BLaER1 treated with 17β-estradiol and CSF1 and Interleukin-3, amounts not matched to agents 10 nM and 100 nM (cell line): ENCODE measurements at regions not wholly inside any gene's neighbourhood (a gene's known extent, or its start where the extent isn't known, plus 50 kb on each side); places are given as distances from the start of the nearest gene placed in this dataset.

Source experiments
- H3K27ac ChIP-seq, 11 experiments: shearing (Covaris generic); formaldehyde crosslinking; 2 replicates each; pipeline ENCODE4 v1.8.1; 2022
- H3K27me3 ChIP-seq, 11 experiments: shearing (Covaris generic); formaldehyde crosslinking; 2 replicates each; pipeline ENCODE4 v1.8.1; 2022
- H3K36me3 ChIP-seq, 11 experiments: shearing (Covaris generic); formaldehyde crosslinking; 2 replicates each; pipeline ENCODE4 v1.8.1; 2022
- H3K4me1 ChIP-seq, 10 experiments: shearing (Covaris generic); formaldehyde crosslinking; 2 replicates each; pipeline ENCODE4 v1.8.1; 2022
- H3K4me2 ChIP-seq, 11 experiments: shearing (Covaris generic); formaldehyde crosslinking; 2 replicates each; pipeline ENCODE4 v1.8.1; 2022
- H3K4me3 ChIP-seq, 10 experiments: shearing (Covaris generic); formaldehyde crosslinking; 2 replicates each; pipeline ENCODE4 v1.8.1; 2022
- H3K9ac ChIP-seq, 11 experiments: shearing (Covaris generic); formaldehyde crosslinking; 2 replicates each; pipeline ENCODE4 v1.8.1; 2022
- H3K9me3 ChIP-seq, 11 experiments: shearing (Covaris generic); formaldehyde crosslinking; replicated peaks in 1 of 11; 2 replicates each; pipeline ENCODE4 v1.8.1; 2022
- H4K20me1 ChIP-seq, 11 experiments: shearing (Covaris generic); formaldehyde crosslinking; 2 replicates each; pipeline ENCODE4 v1.8.1; 2022
- Cebpa-rat ChIP-seq, 11 experiments: shearing (Covaris generic); IDR thresholded peaks; 2 replicates each; pipeline ENCODE4 v1.8.1; 2022

DNA sequence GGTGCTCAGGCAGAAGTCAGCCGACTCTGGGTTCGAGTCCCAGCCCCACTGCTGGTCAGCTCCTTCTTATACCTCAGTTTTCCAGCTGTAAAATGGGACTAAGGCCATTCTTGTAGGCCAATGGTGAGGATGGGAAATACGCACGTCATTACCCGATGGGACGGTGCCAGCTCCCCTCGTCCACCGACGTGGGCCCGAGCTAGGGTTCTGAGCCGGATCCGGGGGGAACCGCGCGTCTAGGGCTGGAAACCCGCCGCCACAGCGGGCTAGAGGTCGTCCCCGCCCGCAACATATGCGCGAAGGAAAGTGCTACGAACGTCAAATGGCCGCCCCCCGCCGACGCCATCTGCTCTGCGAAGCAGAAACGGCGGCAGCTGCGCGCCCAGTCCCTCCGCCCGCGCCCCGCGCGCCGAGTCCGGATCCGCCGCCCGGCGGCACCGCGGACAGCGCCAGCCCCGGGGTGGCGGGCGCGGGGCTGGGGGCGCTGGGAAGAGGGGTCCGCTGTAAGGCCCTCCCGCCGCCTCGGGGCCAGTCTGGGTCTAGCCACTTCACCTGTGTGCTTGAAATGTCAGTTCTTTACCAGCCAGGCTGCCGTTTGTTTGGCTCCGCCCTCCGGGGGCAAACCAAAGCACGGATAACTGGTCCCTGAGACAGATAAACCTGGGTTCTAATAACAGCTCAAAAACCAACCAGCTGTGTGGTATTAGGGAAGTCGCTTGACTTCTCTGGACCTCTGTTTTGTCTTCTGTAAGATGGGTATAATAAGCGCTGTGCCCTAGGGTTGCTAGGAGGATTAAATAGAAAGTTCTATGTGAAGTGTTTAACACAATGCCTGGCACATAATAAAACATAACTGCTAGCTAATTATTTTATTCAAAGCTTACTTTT is 103.5 kb upstream of the RCN1 start:
- no peak overlapping the region for H3K4me3 ChIP-seq
- no peak for TF ChIP-seq Cebpa-rat (IDR thresholded peaks at IDR 0.05)
- H3K9ac ChIP-seq, result no peak overlapping the region
- H3K9me3 ChIP-seq, result peaks cover 0 to 10% (median 7%) of the 10 kb centered on the region in 11 experiments; a peak in 11 of 22 replicates
- H3K4me1 ChIP-seq, result no peaks in the 10 kb centered on the region
- H3K27me3 ChIP-seq, result no peaks in the 10 kb centered on the region
- no peak overlapping the region for H3K27ac ChIP-seq
- H3K36me3 ChIP-seq, result no peaks in the 10 kb centered on the region
- H3K4me2 ChIP-seq, result no peak overlapping the region
- no peaks in the 10 kb centered on the region for H4K20me1 ChIP-seq

DNA sequence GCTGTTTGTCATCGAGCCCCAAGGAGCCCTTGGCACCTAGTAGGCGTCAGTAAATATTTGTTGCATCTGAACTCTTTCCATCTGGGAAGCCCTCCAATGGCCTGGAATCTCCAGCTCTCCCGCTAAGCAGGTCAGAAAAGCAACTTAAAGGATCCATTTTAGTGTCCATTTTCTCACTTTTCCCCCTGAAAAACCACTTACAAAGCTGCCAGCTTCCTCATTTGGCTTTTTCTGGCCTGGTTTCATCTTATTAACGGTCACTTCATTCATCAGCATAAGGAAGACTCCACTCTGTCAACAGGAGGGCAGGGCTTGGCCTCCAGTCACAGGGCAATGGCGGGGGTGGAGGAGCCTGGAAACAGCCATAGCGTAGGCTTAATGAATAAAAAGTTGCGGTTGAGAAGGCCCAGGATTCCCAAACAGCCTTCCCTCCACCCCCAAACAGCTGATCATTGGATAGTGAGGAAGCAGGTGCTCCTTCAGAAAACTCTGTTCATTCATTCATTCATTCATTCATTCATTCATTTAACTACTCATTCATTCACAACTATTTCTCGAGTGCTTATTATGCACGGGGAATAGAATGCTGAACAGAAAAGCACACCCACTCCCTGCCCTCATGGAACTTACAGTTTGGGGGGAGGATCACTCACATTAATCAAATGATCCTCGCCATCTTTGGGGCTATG is 104.5 kb upstream of the RCN1 start:
- Histone ChIP-seq H3K9me3 (peaks cover 0 to 10% (median 7%) of the 10 kb centered on the region in 11 experiments; a peak in 11 of 22 replicates), H3K27me3 (no peaks in the 10 kb centered on the region), H3K4me3 (no peak overlapping the region)

GRCh38 chr11:31981457-31981856 is 109.4 kb upstream of the RCN1 start:
- no peak overlapping the region for H3K9ac ChIP-seq
- no peak overlapping the region for H3K27ac ChIP-seq
- no peaks in the 10 kb centered on the region for H4K20me1 ChIP-seq
- no peaks in the 10 kb centered on the region for H3K9me3 ChIP-seq
- no peaks in the 10 kb centered on the region for H3K36me3 ChIP-seq
- no peak for TF ChIP-seq Cebpa-rat (IDR thresholded peaks at IDR 0.05)
- no peaks in the 10 kb centered on the region for H3K4me1 ChIP-seq
- H3K27me3 ChIP-seq, result peaks cover 0 to 7% (median 0%) of the 10 kb centered on the region in 11 experiments; a peak in 2 of 22 replicates
- no peak overlapping the region for H3K4me2 ChIP-seq
- no peak overlapping the region for H3K4me3 ChIP-seq

More for the DNA sequence above, 104.5 kb upstream of the RCN1 start:
- H3K9ac ChIP-seq, result no peak overlapping the region
- no peak overlapping the region for H3K4me2 ChIP-seq
- TF ChIP-seq Cebpa-rat (IDR thresholded peaks at IDR 0.05), result no peak
- no peaks in the 10 kb centered on the region for H3K4me1 ChIP-seq
- H3K36me3 ChIP-seq, result no peaks in the 10 kb centered on the region
- no peak overlapping the region for H3K27ac ChIP-seq
- no peaks in the 10 kb centered on the region for H4K20me1 ChIP-seq

- H3K4me3 ChIP-seq, result no peak overlapping the region
- no peaks in the 10 kb centered on the region for H3K36me3 ChIP-seq
- TF ChIP-seq Cebpa-rat (IDR thresholded peaks at IDR 0.05), result no peak
- no peaks in the 10 kb centered on the region for H4K20me1 ChIP-seq
- no peak overlapping the region for H3K27ac ChIP-seq
- no peaks in the 10 kb centered on the region for H3K4me1 ChIP-seq
- H3K4me2 ChIP-seq, result no peak overlapping the region
- H3K27me3 ChIP-seq, result peaks cover 0 to 7% (median 0%) of the 10 kb centered on the region in 11 experiments; a peak in 2 of 22 replicates
- no peak overlapping the region for H3K9ac ChIP-seq
- 0 out of 22 replicates have a peak, but pooled peaks cover 0 to 2% (median 0%) of the 10 kb centered on the region in 11 experiments for H3K9me3 ChIP-seq
Observed at GRCh38 chr11:31977343-31977742, 113.5 kb upstream of the RCN1 start.

DNA sequence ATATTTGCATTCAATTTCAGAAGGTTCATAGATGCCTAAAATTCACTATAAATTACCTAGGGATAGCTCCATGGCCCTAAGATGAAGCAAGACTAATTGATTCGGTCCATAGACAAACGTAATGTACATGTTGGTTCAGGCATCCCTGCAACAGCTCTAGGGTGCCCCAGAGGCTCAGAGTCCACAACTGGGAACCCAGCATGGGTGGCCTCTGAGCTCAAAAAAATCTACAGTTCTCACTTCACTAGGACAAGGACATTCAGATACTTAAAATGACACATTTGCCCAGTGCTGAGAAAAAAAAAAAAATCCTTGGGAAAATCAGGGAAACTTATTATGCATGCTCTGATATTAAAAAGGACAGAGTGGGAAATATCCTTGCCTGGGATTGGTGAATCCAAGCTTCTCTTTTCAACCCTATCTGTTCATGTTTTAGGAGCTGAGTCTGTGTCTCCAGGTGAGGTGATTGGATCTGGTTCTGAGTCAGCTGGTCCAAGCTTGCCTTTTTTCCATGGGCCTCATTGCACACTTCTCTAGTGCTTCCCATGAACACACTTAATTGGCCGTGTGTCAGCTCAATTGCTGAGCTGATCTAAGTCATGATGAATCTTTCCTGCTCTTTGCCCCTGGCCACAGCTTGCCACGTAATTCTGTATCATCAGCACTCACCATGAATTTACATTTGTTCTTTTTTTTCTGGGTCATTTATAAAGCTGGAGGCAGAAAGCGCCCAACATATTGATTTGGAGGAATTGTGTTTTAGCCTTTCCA is 116.3 kb upstream of the RCN1 start:
- no peak overlapping the region for H3K27ac ChIP-seq
- no peaks in the 10 kb centered on the region for H3K4me1 ChIP-seq
- H4K20me1 ChIP-seq, result no peaks in the 10 kb centered on the region
- H3K9ac ChIP-seq, result no peak overlapping the region
- H3K27me3 ChIP-seq, result peaks cover 0 to 7% (median 0%) of the 10 kb centered on the region in 11 experiments; a peak in 2 of 22 replicates
- H3K9me3 ChIP-seq, result peaks cover 0 to 17% (median 8%) of the 10 kb centered on the region in 11 experiments; a peak in 7 of 22 replicates
- no peak for TF ChIP-seq Cebpa-rat (IDR thresholded peaks at IDR 0.05)
- no peak overlapping the region for H3K4me3 ChIP-seq
- no peak overlapping the region for H3K4me2 ChIP-seq
- no peaks in the 10 kb centered on the region for H3K36me3 ChIP-seq

DNA sequence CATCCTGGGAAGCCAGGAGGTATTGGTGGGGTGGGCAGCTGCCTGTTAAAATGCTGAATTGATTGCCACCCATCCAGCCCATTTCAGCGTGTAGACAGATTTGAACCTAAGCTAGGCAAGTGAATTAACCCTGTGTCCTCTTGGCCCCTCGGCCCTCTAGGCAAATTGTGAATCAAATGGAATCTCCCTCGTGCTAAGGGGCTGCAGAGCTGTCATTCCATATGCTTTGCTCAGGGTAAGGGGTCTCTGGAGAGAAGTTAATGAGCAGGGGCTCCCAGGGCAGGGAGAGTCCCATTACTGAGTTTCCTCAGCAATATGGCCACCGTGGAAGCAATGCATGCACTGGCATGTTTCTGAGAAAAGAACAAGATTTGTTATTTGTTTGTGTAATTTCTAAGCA is 117.7 kb upstream of the RCN1 start:
- TF ChIP-seq Cebpa-rat (IDR thresholded peaks at IDR 0.05), result no peak
- Histone ChIP-seq H3K4me2 (no peak overlapping the region), H3K36me3 (no peaks in the 10 kb centered on the region), H3K27me3 (peaks cover 0 to 7% (median 0%) of the 10 kb centered on the region in 11 experiments; a peak in 2 of 22 replicates), H3K4me3 (no peak overlapping the region), H3K4me1 (no peaks in the 10 kb centered on the region), H3K9me3 (peaks cover 0 to 17% (median 8%) of the 10 kb centered on the region in 11 experiments; a peak in 7 of 22 replicates), H3K27ac (no peak overlapping the region), H4K20me1 (no peaks in the 10 kb centered on the region), H3K9ac (no peak overlapping the region)

DNA sequence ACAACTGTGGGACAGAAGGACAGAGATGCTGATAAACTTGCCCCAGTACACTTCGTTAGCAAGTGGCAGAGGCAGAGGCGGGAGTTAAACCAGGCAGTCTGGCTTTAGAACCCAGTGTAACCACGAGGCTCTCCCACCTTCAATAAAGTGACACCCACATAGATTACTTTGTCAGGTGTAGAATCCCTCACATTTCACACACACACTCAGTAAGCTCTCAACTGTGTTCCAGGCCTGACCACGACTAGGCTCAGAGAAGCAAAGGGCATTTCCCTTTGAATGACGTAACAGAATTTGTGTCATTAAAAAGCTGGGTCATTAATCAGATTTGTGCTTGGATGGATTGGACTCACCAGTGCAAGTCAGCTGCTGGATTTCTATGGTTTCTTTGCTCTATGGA is 118.3 kb upstream of the RCN1 start:
- Histone ChIP-seq H3K27ac (no peak overlapping the region), H3K4me3 (no peak overlapping the region), H3K4me2 (no peak overlapping the region), H4K20me1 (no peaks in the 10 kb centered on the region), H3K9ac (no peak overlapping the region), H3K27me3 (peaks cover 0 to 4% (median 0%) of the 10 kb centered on the region in 11 experiments; a peak in 2 of 22 replicates), H3K36me3 (no peaks in the 10 kb centered on the region), H3K9me3 (peaks cover 0 to 17% (median 8%) of the 10 kb centered on the region in 11 experiments; a peak in 7 of 22 replicates), H3K4me1 (no peaks in the 10 kb centered on the region)
- no peak for TF ChIP-seq Cebpa-rat (IDR thresholded peaks at IDR 0.05)

DNA sequence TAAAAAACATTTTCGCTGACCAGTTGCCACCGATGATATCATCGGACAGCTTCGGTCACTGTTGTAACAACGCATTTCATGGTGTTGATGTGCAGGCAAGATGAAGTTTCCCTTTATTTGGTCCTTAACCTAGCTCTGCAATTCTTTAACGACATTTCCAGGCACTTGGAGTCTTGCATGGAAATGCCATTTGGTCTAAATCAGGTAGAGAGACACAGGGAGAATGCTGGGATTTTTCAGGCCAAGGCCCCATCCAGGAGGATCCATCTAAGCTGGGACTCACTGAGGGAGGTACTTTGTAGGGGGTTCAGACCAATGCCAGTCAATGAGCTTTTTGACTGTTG is 121.5 kb upstream of the RCN1 start:
- no peak overlapping the region for H3K9ac ChIP-seq
- H4K20me1 ChIP-seq, result no peaks in the 10 kb centered on the region
- H3K27me3 ChIP-seq, result no peaks in the 10 kb centered on the region
- no peaks in the 10 kb centered on the region for H3K36me3 ChIP-seq
- TF ChIP-seq Cebpa-rat (IDR thresholded peaks at IDR 0.05), result no peak
- H3K4me1 ChIP-seq, result no peaks in the 10 kb centered on the region
- no peak overlapping the region for H3K4me2 ChIP-seq
- peaks cover 0 to 17% (median 8%) of the 10 kb centered on the region in 11 experiments; a peak in 7 of 22 replicates for H3K9me3 ChIP-seq
- H3K27ac ChIP-seq, result no peak overlapping the region
- H3K4me3 ChIP-seq, result no peak overlapping the region
